ENCODE measurements at regions not wholly inside any gene's neighbourhood (a gene's known extent, or its start where the extent isn't known, plus 50 kb on each side); places are given as distances from the start of the nearest gene placed in this dataset.

GRCh38 chr5:86354664-86355063 lies 263.1 kb upstream of the COX7C start:
- H3K4me1 ChIP-seq (ENCODE audit: control insufficient read depth in 1 of 2, low read depth in 2 of 2), result no peaks in the 10 kb centered on the region
- DNase-seq (ENCODE audit: low spot score) (no peak), ATAC-seq (ENCODE audit: insufficient number of reproducible peaks, low FRiP score, low read depth) (no peak)
- H3K4me3 ChIP-seq, result no peak overlapping the region
- TF ChIP-seq CTCF (IDR thresholded peaks at IDR 0.05), result no peak
- no peaks in the 10 kb centered on the region for H3K9me3 ChIP-seq
- no peaks in the 10 kb centered on the region for H3K27me3 ChIP-seq (replicated peaks; ENCODE audit: insufficient read depth)
- H3K36me3 ChIP-seq, result no peaks in the 10 kb centered on the region
- no peak overlapping the region for H3K27ac ChIP-seq

- DNase-seq (ENCODE audit: low spot score) (no peak), ATAC-seq (ENCODE audit: insufficient number of reproducible peaks, low FRiP score, low read depth) (no peak)
- Histone ChIP-seq H3K36me3 (no peaks in the 10 kb centered on the region), H3K27me3 (replicated peaks; ENCODE audit: insufficient read depth) (no peaks in the 10 kb centered on the region), H3K9me3 (no peaks in the 10 kb centered on the region), H3K4me3 (no peak overlapping the region), H3K27ac (no peak overlapping the region), H3K4me1 (ENCODE audit: control insufficient read depth in 1 of 2, low read depth in 2 of 2) (no peaks in the 10 kb centered on the region)
- no peak for TF ChIP-seq CTCF (IDR thresholded peaks at IDR 0.05)
Measured at GRCh38 chr5:86360801-86361200, 256.9 kb upstream of the COX7C start.

GRCh38 chr5:86371061-86371460 lies 246.7 kb upstream of the COX7C start:
- ATAC-seq (ENCODE audit: insufficient number of reproducible peaks, low FRiP score, low read depth) (no peak), DNase-seq (ENCODE audit: low spot score) (no peak)
- H3K9me3 ChIP-seq, result no peaks in the 10 kb centered on the region
- H3K27ac ChIP-seq, result no peak overlapping the region
- no peak overlapping the region for H3K4me3 ChIP-seq
- no peaks in the 10 kb centered on the region for H3K36me3 ChIP-seq
- TF ChIP-seq CTCF (IDR thresholded peaks at IDR 0.05), result no peak
- no peaks in the 10 kb centered on the region for H3K27me3 ChIP-seq (replicated peaks; ENCODE audit: insufficient read depth)
- H3K4me1 ChIP-seq (ENCODE audit: control insufficient read depth in 1 of 2, low read depth in 2 of 2), result no peaks in the 10 kb centered on the region

- Histone ChIP-seq H3K36me3 (no peaks in the 10 kb centered on the region), H3K4me3 (no peak overlapping the region), H3K9me3 (no peaks in the 10 kb centered on the region), H3K27ac (no peak overlapping the region), H3K4me1 (ENCODE audit: control insufficient read depth in 1 of 2, low read depth in 2 of 2) (no peaks in the 10 kb centered on the region), H3K27me3 (replicated peaks; ENCODE audit: insufficient read depth) (no peaks in the 10 kb centered on the region)
- ATAC-seq (ENCODE audit: insufficient number of reproducible peaks, low FRiP score, low read depth) (no peak), DNase-seq (ENCODE audit: low spot score) (no peak)
- no peak for TF ChIP-seq CTCF (IDR thresholded peaks at IDR 0.05)
Measured at GRCh38 chr5:86374611-86375010, 243.1 kb upstream of the COX7C start.

GRCh38 chr5:86376214-86376613 lies 241.5 kb upstream of the COX7C start:
- ATAC-seq (ENCODE audit: insufficient number of reproducible peaks, low FRiP score, low read depth), result no peak
- no peak overlapping the region for H3K27ac ChIP-seq
- no peaks in the 10 kb centered on the region for H3K36me3 ChIP-seq
- DNase-seq (ENCODE audit: low spot score), result no peak
- no peaks in the 10 kb centered on the region for H3K27me3 ChIP-seq (replicated peaks; ENCODE audit: insufficient read depth)
- no peaks in the 10 kb centered on the region for H3K4me1 ChIP-seq (ENCODE audit: control insufficient read depth in 1 of 2, low read depth in 2 of 2)
- no peak overlapping the region for H3K4me3 ChIP-seq
- TF ChIP-seq CTCF (IDR thresholded peaks at IDR 0.05), result no peak
- H3K9me3 ChIP-seq, result no peaks in the 10 kb centered on the region
